22Rv1 (cell line): ENCODE measurements at regions not wholly inside any gene's neighbourhood (a gene's known extent, or its start where the extent isn't known, plus 50 kb on each side); places are given as distances from the start of the nearest gene placed in this dataset.

ENCODE experiments used
- H3K27ac ChIP-seq: fragments of 450-650 bp; 2 replicates; pipeline ENCODE4 v1.5.1; 2017
- ZFX ChIP-seq: fragments of 450-650 bp; IDR thresholded peaks from 2 replicates; pipeline ENCODE4 v1.6.1; 2017; ENCODE audit warnings: antibody characterized with exemption, borderline replicate concordance
- TF ChIP-seq, protein P1 (sequence below): fragments of 450-650 bp; IDR thresholded peaks from 2 replicates; pipeline ENCODE4 v1.5.1; 2017; ENCODE audit warnings: mild to moderate bottlenecking

DNA sequence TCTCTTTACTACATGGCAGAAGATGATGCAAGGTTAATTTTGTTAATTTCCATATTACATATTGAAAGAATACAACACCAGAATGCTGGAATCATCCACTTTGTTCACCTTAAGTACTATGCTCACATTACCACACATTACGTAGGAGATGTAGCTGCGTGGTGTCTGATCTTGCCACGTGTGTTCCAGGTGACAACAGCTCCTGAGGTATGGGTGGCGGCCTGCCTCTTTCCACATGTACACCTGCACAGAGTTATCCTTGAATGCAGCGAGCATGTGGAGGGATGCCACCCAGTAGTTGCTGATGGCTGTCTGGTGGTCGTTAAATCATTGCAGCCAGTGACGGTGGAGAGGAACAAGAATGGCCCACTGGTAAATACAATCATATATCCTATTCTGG, 740.5 kb upstream of the EEF2KMT start:
- no peak overlapping the region for H3K27ac ChIP-seq
- TF ChIP-seq, protein P1, sequence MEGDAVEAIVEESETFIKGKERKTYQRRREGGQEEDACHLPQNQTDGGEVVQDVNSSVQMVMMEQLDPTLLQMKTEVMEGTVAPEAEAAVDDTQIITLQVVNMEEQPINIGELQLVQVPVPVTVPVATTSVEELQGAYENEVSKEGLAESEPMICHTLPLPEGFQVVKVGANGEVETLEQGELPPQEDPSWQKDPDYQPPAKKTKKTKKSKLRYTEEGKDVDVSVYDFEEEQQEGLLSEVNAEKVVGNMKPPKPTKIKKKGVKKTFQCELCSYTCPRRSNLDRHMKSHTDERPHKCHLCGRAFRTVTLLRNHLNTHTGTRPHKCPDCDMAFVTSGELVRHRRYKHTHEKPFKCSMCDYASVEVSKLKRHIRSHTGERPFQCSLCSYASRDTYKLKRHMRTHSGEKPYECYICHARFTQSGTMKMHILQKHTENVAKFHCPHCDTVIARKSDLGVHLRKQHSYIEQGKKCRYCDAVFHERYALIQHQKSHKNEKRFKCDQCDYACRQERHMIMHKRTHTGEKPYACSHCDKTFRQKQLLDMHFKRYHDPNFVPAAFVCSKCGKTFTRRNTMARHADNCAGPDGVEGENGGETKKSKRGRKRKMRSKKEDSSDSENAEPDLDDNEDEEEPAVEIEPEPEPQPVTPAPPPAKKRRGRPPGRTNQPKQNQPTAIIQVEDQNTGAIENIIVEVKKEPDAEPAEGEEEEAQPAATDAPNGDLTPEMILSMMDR = no peak
- TF ChIP-seq ZFX = no peak

DNA sequence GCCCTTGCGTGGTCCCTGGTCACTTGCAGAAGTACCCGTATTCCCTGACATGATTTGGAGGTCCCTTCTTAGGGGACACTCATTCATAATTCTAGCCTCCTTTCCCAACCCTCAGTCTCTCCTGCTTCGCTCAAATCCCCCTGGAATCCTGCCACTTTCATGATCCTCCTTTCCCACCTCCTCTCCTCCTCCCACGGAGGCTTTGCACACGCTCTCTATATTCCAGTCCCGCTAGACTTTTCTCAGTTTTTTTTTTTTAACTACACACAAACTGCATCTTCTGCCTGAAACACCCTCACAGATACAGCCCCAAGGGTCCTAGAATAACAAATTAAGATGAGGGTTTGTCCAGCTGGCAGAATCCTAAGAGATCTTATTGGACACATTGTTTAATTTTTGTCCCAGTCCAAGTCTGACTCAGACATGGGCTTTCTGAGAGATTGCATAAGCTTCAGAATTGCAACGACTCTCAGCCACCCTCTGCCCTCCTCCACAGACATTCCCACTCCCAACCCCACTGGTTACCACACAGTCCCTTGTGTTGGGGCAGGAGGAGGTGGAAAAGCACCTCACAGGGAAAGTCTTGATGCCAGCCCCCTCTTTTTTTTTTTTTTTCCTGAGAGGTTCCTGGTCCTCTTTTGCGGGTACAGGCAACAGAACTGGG, 739.5 kb upstream of the EEF2KMT start:
- TF ChIP-seq, protein P1 = no peak
- no peak for TF ChIP-seq ZFX
- no peak overlapping the region for H3K27ac ChIP-seq

DNA sequence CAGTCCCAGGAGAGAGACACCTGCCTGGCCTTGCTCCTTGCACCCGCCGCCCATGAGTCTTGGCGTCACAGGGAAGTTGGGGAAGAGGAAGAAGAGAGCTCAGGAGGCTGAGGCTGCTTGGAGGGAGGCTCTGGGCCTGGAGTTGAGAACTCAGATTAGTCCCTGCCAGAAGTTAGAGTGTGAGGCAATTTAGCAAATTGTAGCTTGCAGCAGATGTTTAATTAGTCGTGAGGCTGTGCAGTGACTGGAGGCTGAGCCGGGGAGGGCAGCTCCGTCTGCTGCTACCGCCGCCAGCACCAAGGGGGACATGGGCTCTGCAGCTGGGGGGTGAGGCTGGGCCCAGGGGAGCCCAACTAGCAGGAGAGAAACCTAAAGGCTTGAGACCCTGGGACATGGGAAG, 738.3 kb upstream of the EEF2KMT start:
- no peak overlapping the region for H3K27ac ChIP-seq
- TF ChIP-seq, protein P1 = no peak
- no peak for TF ChIP-seq ZFX

GRCh38 chr16:5826332-5826731, 728.7 kb upstream of the EEF2KMT start:
- no peak for TF ChIP-seq ZFX
- TF ChIP-seq, protein P1 = no peak
- no peak overlapping the region for H3K27ac ChIP-seq

GRCh38 chr16:5820472-5820871, 722.9 kb upstream of the EEF2KMT start:
- TF ChIP-seq ZFX = no peak
- TF ChIP-seq, protein P1 = no peak
- H3K27ac ChIP-seq = no peak overlapping the region

- TF ChIP-seq, protein P1 = no peak
- no peak for TF ChIP-seq ZFX
- H3K27ac ChIP-seq = no peak overlapping the region
These were observed 718.1 kb upstream of the EEF2KMT start for GRCh38 chr16:5815570-5816237.

DNA sequence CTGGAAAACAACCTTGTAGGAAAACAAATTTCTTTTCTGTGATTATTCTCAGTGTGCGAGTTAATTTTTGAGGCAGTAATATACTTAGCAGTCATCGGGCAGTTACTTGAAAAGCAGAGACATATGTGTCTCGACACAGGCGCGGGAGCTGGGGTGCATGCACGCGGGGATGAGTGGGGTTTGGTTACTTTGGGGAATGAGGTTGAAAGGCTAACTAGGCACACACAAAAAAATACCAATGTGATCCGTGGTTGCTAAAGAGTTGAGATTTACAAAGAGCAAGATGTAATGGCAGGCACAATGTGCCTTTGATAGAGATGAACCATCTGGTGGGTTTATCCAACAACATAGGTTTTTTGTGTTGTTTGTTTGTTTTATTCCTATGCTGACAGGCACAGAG, 703.8 kb upstream of the EEF2KMT start:
- TF ChIP-seq ZFX = no peak
- TF ChIP-seq, protein P1 = no peak

More for the DNA sequence above, 703.8 kb upstream of the EEF2KMT start:
- no peak overlapping the region for H3K27ac ChIP-seq
